Activated CD4-positive, CD25-positive, alpha-beta regulatory T cell treated with anti-CD3 and anti-CD28 coated beads, Interleukin-2, amount 50 U/mL, for 72 hours (primary cell): ENCODE measurements at regions not wholly inside any gene's neighbourhood (a gene's known extent, or its start where the extent isn't known, plus 50 kb on each side); places are given as distances from the start of the nearest gene placed in this dataset.
"Not testable (repeated sequence)": the region's sequence is repeated elsewhere in the genome, so short reads cannot be mapped to it uniquely, and the experiment has no call there.

Experiments used
- DNase-seq: peaks from one replicate; pipeline ENCODE4 v3.0.0; 2021

DNA sequence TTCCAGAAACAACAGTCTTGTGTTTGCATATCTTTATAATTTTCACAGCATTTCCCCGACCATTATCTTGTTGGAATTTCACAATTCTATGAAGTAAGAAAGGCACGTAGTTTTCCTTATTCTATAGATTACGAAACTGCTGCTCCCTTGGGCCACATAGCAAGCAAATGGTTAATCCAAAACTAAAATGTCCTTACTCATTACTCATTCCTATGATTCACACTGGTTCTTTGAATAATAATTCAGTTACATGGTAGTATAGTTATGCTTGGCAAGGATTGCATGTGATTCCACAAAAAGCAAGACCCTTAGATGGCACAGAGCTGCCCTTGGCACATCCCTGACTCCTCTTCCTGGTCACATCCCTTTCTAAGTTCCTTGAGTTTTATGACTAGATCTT, 51.2 kb downstream of the OR13H1 start:
- DNase-seq: no peak

DNA sequence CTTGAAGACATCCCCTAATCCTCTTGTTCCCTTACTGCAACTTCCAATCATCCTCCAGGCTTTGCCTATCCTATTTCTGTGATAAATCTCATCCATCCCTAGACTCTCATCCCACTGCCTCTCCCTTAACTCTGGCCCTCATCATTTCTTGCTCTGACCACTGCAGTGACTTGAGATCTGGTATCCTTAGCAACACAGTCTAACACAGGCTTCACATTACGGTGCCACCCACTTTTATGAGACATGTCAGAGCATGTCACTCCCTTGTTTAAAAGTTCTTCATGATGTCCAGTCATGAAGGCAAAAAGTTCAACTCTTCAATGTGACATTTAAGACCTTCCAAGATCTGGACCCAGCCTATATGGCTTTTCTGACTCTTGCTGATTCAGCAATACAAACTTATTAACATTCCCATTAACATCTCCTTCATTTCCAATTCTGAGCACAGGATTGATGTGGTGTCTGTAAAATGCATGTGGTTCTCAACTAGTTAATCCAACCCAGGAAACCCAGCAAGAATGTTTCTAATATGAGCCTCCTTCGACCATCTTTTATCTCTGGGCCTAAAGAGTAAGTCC, 64.0 kb downstream of the OR13H1 start:
- no peak for DNase-seq

DNA sequence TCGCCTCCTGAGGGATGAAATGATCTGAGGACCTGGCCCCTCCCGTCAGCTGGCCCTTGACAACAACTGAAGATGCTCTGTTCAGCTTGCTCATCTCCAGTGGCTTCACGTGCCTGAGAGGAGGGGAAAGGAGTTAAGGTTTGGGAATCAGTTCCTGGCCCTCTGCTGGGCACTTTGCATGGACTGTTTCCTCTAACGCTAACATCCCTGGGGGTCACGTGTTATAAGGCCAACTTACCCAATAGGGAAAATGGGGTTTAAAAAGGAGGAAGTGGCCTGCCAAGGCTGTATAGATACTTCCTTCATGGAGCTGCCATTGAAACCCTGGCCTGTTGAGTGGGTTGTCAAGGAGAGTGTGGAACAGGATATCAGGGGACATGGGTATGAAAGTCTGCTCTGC, 65.6 kb downstream of the OR13H1 start:
- DNase-seq: no peak

DNA sequence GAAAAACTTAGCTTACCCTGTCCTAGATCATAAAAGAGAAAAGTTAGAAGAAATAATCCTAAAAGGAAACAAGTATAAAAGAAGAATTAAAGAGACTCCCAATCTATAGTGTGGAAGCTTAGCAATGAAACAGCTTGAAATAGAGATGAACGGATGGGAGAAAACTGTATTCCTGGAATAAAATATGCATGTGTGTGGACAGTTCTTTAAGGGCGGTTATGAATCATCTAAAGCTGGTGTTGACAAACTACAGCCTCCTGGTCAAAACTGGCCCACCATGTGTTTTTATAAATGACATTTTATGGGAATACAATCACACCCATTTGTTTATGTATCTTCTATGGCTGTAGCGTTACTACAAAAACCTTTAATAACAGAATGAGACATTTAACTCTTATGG, 69.4 kb downstream of the OR13H1 start:
- no peak for DNase-seq

DNA sequence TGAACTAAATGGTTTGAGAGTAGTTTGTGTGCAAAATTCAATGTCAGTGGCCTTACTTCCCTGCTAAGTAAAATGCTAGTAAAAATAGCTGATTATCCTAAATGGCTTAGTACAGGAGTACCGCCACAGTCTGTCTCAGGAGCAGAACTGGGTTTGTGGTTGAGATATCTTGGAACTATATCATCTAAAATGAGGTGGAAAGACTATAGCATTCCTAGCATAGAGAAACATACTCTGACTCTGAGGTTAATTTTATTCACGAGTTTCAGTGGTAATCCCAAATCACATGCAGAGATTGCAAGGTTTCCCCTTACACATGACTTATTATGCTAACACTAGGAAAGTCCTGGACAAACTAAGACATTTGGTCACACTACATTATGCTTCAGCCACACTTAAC, 70.4 kb downstream of the OR13H1 start:
- no peak for DNase-seq

DNA sequence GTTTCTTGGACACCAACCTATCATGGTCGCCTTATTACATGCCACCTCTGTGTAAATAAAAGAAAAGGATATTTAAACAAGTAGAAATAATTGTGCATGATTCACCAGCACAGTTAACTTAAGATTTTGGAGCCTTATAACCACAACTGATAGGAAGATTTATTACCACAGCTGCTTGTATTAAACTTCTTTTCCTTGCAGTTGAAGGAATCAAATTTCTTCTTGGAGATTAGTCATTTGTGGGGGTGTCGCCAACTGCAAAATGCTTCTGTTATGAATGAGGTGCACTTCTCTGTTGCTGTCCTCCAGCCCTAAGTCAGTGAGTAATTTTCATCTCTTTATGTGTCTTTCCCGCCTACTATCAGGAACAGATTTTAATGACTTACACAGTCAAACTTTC, 73.3 kb downstream of the OR13H1 start:
- no peak for DNase-seq

DNA sequence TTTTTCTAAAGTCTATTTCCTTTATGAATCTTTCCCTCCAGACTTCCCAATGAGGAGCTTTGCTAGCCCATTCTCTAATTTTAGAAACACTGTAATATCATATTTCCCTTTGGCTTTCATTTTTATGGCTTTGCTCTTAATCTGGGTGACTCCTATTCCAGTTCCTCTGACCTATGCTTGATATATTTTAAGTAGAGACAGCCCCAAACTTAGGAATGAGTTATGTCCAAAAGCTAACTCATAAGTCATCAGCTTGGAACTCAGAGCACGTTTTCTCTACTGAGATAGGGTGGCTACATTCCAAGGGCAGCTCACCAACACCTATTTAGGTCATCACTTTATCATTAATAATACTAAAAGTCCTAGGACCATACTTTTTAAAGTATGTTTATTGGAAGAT, 77.8 kb downstream of the OR13H1 start:
- DNase-seq: no peak

DNA sequence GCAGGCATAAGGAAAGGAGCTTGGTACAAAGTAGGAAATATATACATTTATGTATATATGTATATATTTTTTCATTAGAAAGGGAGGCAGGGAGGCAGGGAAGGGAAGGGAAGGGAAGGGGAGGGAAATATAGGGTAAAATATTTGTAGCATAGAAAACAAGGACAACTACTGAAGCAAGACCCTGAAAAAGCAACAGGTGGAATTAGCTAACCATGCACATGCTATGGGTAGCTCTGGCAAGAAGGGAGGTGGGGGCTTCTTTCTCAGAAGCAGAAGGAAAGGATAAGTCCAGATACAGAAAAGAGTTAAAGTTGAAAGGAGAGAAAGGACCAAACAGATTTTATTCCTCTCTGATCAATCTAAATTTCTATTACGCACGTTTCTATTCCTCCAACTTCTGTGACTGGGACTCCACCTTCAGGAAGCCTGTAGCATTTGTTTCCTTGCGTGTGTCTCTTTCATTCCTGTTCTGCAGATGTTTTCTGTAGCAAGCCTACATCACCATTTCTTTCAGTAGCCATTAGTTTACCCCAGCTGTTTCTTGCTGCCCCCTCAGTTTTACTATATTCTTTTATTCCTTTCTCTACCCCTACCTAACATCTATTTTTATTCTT, 82.9 kb downstream of the OR13H1 start:
- DNase-seq: no peak

DNA sequence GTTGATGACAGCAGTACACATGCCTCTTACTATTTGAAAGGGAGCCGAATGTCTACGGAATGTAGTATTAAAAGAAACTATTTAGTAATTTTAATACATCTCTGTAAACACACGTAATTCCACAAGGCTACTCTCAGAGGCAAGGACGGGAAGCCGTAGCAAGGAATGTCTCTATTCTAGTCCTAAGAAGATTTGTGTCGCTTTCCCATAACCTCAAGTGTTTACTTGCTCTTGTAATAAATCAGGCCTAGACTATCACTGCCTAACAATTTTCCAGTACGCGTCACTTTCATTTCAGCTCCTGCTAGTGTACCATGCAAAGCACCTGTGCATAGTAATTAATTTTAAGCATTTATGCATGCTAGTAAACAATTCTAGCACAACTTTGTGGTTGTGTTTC, 86.7 kb downstream of the OR13H1 start:
- DNase-seq: no peak

DNA sequence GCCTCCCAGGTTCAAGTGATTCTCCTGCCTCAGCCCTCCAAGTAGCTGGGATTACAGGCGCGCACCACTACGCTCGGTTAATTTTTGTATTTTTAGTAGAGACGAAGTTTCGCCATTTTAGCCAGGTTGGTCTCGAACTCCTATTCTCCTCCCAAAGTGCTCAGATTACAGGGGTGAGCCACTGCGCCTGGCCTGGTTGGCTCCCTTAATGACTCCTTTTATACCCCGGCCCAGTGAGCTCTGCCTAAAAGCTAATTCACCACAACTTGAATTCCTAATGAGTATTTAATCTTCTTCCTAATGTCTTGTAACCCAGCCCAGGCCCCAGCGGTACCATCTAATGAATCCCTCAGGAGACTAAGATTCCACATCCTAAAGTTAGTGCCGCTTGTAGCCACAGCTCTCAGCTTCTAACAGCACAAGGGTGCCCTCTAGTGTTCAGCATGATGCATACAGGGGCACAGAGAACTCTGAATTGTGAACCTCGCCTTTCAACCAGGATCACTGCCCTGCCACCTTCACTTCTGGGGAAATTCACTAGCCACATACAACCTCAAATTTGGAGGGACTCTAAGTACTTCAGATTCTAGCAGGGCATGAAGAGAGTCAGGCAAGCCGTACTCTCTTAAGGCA, 89.5 kb downstream of the OR13H1 start:
- DNase-seq: peak; percentile 41

DNA sequence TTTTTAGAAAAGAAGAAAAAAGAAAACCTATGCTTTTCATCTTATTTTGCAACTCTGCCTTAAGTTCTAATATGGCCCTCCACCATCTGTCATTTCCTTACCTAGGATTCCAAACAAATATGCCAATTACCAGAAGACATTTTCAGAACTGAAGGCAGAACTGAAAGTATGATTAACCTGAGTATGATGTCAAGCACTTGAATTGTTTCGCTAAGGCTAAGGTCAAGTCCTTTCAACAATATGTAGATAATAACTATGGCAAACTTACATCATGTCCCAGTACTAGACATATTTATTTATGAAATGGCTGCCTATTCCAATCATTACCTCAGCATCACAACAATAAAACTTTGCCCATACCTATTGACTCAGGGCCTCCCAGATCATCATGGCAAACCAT, 91.0 kb downstream of the OR13H1 start:
- no peak for DNase-seq

DNA sequence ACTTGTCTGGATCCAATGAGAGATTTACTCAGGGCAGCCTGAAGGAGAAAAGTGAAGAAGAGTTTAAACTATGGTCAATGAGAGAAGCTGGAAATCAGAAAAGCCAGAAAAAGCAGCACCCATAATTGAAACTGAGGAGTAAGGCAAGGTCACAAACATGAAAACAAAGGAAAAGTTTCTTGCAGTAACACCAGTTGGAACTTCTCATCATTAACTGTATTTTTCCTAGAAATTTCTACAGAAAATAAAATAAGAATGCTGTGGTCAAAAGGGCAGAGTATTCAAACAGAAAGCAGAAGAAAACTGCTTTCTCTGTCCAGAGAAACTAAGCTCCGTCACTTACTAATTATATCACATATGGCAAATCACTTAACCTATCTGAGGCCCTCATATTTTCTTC, 102.2 kb downstream of the OR13H1 start:
- DNase-seq: no peak

DNA sequence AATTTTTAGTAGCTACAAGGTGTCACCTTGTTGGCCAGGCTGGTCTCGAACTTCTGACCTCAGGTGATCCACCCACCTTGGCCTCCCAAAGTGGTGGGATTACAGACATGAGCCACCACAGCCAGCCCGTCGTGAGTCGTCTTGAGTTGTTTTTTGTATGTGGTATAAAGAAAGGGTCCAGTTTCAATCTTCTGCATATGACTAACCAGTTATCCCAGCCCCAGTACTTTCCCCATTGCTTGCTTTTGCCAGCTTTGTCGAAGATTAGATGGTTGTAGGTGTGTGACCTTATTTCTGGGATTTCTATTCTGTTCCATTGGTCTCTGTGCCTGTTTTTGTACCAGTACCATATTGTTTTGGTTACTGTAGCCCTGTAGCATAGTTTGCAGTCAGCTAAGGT, 105.9 kb downstream of the OR13H1 start:
- no peak for DNase-seq

DNA sequence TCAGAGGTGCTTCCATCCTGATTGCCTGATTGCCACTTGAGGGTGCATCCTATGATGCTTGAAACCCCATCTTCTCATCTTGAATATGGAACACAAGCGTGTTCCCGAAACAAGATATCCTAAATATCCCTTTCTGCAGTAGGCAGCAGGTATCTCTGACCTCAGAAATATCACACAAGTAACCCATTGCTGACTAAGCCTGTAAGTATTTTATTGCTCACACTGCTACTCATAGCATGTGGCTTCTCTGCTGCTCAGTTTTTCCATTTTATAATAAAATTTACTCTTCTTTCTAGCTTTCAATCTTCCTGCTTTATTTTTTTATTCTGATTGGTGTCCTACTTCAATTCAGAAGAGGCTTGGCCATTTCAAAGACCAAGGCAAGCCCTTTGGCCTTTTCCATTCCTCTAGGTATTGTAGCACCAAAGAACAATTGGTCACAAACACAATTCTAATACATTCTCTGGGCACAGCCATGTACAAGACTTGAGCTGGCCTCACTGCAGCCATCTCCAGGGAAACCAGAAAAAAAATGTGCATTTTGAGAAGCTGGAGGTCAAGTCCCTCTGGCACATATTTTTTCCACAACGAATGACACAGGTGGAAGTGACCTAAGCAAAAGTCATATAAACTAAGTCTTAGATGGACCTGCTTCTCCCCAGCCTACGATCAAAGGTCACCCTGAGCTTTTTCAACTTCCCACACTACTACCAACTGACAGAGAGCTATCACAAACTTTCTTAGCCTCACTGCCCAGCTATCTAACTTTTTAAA, 107.0 kb downstream of the OR13H1 start:
- no peak for DNase-seq

DNA sequence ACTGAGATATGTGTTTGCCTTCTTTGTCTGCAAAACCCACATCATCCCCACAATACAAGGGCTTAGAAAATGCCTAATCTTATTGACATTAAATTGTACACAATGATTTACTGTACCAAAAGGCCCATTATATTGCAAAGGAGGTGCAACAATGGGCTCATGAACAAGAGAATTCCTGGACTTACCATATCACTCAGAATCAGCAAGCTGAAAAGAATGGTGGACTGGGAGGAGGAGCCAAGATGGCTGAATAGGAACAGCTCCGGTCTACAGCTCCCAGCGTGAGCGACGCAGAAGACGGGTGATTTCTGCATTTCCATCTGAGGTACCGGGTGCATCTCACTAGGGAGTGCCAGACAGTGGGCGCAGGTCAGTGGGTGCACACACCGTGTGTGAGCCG, 119.9 kb downstream of the OR13H1 start:
- DNase-seq: not testable (repeated sequence)

DNA sequence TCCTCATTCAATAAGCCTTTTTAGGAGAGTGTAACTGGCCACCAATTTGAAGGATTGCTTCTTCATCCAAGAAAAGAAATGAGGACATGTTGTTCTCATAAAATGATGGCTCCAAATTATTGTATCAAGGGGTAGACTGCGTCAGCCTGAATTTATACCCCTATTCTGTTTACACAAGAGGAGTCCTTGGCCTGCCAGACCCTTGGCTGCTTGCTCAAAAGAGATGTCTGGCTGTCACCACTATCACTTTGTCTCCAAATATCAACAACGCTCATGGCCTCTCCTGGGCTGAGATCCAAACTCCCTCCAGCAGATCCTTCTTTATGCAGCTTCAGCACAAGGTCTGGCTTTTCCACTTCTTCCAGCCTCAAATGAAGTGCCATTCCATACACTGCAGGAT, 127.9 kb downstream of the OR13H1 start:
- no peak for DNase-seq

DNA sequence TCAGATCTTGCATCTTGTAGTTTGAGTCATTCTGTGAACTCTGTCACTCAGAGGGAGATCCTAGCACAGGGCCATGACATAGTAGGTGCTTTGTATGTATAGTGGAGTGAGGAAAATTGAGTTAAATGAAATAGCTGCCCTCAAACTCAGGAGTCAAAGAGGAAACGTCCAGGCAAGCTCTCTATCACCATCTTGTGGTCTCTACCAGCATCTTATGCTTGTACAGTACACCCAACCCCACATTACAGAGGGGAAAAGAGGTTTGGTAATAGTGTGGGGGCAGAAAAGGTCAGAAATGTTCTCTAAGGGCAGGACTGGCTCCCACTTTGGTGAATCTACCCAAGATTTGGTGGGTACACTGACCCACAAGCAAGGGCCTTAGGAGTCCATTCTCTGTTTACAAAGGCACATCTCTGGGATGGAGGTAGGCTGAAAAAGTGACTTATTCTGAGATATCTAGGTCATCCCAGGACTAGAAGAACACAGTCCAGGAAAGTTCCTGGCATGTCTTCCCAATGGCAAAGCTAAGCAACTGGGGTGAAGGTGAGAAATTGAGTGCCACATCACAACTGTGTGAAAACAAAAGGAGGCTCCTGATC, 131.8 kb downstream of the OR13H1 start:
- no peak for DNase-seq

DNA sequence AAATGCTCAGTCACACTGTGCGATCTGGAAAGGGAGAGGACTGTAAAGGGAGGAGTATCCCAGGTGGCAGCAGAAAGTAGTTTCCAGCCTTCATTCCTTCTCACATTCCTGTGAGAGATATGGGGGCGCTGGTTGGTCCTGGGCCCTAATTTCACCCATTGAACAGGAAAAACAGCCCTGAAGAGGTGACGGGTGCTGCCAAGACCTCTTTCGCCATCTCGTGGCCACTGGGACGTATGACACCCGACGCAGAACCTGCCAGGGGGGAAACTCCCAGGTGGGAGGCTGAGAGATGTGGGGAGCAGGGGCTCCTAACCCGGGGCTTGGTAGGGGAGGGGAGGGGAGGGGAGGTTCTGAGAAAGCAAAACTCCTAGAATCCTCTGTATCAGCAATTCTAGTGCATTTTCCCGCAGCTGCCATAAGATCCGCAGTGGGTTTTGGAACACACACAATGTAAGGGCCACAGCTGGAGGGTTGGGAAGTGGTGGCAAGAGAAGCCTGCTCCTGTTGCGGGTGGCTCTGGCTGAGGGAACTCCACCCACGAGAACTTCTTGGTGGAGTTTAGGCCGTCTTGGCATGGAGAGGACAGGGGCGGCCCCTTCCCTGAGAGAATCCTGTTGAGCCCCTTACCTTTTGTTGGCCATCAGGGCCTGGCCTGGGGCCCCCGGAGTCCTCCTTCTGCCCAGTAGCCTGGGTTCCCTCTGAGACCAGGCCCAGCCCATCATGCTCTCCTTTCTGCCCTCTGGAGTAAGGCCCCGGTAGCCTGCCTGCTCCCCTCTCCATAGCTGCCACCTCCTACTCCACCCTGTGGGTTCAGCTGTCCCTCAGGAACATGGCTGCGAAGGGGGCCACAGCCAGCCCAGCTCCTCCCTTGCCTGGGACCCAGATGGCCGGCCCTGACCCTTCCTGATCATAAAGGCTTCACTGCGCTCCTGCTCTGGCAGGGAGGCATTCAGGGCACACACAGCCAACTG, 134.1 kb downstream of the OR13H1 start:
- DNase-seq: peak; percentile 45

DNA sequence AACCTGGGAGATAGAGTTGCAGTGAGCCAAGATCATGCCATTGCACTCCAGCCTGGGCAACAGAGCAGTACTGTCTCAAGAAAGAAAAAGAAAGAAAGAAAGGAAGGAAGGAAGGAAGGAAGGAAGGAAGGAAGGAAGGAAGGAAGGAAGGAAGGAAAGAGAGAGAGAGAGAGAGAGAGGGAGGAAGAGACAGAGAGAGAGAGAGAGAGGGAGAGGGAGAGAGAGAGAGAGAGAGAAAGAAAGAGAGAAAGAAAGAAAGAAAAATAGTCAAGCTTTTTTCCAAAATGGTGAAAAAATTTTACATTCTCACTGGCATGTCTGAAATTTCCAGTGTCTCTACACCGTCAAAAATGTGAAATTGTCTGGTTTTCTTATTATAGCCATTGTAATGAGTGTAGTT, 138.9 kb downstream of the OR13H1 start:
- not testable (repeated sequence) for DNase-seq

DNA sequence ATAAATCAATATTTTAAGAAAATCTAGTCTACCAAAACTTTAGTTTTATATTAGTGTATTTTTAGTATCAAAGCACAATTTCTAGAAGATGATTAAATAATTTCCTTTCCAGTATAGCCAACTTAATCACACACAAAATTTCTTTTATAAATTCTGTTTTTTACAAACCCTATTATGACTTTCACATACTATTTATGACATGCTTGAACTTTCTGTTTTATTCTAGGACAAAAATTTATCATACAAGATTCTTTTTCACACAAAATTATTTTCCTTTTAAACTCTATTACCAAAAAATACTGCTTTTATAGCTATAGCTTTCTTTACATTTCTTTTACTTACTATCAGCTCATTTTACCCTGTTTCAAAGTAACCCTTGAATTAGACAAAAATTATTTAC, 149.5 kb downstream of the OR13H1 start:
- DNase-seq: no peak

DNA sequence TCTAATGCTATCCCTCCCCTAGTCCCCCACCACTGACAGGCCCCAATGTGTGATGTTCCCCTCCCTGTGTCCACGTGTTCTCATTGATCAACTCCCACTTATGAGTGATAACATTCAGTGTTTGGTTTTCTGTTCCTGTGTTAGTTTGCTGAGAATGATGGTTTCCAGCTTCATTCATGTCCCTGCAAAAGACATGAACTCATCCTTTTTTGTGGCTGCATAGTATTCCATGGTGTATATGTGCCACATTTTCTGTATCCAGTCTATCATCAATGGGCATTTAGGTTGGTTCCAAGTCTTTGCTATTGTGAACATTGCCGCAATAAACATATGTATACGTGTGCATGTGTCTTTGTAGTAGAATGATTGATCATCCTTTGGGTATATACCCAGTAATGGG, 153.1 kb downstream of the OR13H1 start:
- not testable (repeated sequence) for DNase-seq

DNA sequence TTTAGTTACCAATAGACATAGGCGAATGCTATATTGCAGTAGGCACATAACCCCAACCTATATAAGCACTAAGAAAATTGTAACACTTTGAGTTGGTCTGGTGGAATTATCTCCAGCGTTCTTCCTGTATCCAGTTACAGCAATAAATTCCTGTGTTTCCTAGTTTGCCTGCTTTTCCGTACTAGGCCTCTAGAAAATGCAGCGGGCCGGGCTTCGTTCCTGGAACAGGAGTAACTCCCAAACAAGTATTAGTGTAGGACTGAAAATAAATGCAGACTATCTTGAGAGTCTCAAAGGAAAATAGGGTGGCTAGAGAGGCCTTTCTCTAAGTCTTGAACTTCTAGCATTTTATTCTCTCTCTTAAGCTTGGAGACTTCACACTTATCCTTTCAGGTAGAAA, 159.8 kb downstream of the OR13H1 start:
- no peak for DNase-seq
